GM12892 (cell line): ENCODE measurements at regions not wholly inside any gene's neighbourhood (a gene's known extent, or its start where the extent isn't known, plus 50 kb on each side); places are given as distances from the start of the nearest gene placed in this dataset.

Experiments used
- DNase-seq: peaks from one replicate; pipeline ENCODE4 v3.0.0; 2011; ENCODE audit not compliant: insufficient read length
- FAIRE-seq: peaks from 2 replicates; lab custom pipeline; 2011; peaks lifted over from hg19 to GRCh38; lab: Jason Lieb, UNC
- POLR2A ChIP-seq: IDR thresholded peaks from 2 replicates; pipeline ENCODE4 v1.6.1; 2011; ENCODE audit warnings: low read depth, low read length, control low read depth
- POLR2AphosphoS5 ChIP-seq: IDR thresholded peaks from 2 replicates; pipeline ENCODE4 v1.6.1; 2011; ENCODE audit warnings: low read depth, low read length, control low read depth
- TAF1 ChIP-seq: IDR thresholded peaks from 2 replicates; pipeline ENCODE4 v1.6.1; 2011; ENCODE audit warnings: low read depth, mild to moderate bottlenecking, control low read depth, low read length, borderline replicate concordance

- TF ChIP-seq TAF1 (no peak), POLR2AphosphoS5 (no peak), POLR2A (no peak)
- no peak for DNase-seq
- no peak for FAIRE-seq
These were observed 124.7 kb downstream of the NAV1 start for GRCh38 chr1:201663491-201664113.

GRCh38 chr1:201665036-201665435 lies 126.1 kb downstream of the NAV1 start:
- FAIRE-seq (no peak), DNase-seq (no peak)
- TF ChIP-seq TAF1 (no peak), POLR2AphosphoS5 (no peak), POLR2A (no peak)

GRCh38 chr1:201666102-201666501 lies 127.2 kb downstream of the NAV1 start:
- TF ChIP-seq POLR2A (no peak), TAF1 (no peak), POLR2AphosphoS5 (no peak)
- no peak for FAIRE-seq
- no peak for DNase-seq

GRCh38 chr1:201666645-201667044 lies 127.7 kb downstream of the NAV1 start:
- DNase-seq (no peak), FAIRE-seq (no peak)
- no peak for TF ChIP-seq POLR2AphosphoS5
- no peak for TF ChIP-seq POLR2A
- TF ChIP-seq TAF1, result no peak

GRCh38 chr1:201667479-201667878 lies 128.6 kb downstream of the NAV1 start:
- FAIRE-seq, result no peak
- no peak for DNase-seq

GRCh38 chr1:201670517-201670916 lies 131.6 kb downstream of the NAV1 start:
- FAIRE-seq, result no peak
- TF ChIP-seq POLR2A, result no peak
- no peak for TF ChIP-seq POLR2AphosphoS5
- TF ChIP-seq TAF1, result no peak
- no peak for DNase-seq

More at GRCh38 chr1:201667479-201667878, 128.6 kb downstream of the NAV1 start:
- TF ChIP-seq POLR2AphosphoS5 (no peak), TAF1 (no peak), POLR2A (no peak)

- DNase-seq (no peak), FAIRE-seq (no peak)
- TF ChIP-seq POLR2AphosphoS5 (no peak), TAF1 (no peak), POLR2A (no peak)
These were observed 133.8 kb downstream of the NAV1 start for GRCh38 chr1:201672685-201673084.

- FAIRE-seq (no peak), DNase-seq (no peak)
- no peak for TF ChIP-seq TAF1
- no peak for TF ChIP-seq POLR2AphosphoS5
- no peak for TF ChIP-seq POLR2A
These were observed 134.2 kb downstream of the NAV1 start for GRCh38 chr1:201673093-201673492.

- no peak for FAIRE-seq
- TF ChIP-seq POLR2A, result no peak
- no peak for TF ChIP-seq POLR2AphosphoS5
- TF ChIP-seq TAF1, result no peak
- DNase-seq, result no peak
These were observed 135.0 kb downstream of the NAV1 start for GRCh38 chr1:201673915-201674314.

GRCh38 chr1:201675143-201675542 lies 136.2 kb downstream of the NAV1 start:
- no peak for TF ChIP-seq TAF1
- no peak for TF ChIP-seq POLR2AphosphoS5
- TF ChIP-seq POLR2A, result no peak
- DNase-seq (no peak), FAIRE-seq (no peak)

- no peak for DNase-seq
- no peak for FAIRE-seq
- no peak for TF ChIP-seq TAF1
- TF ChIP-seq POLR2AphosphoS5, result no peak
- no peak for TF ChIP-seq POLR2A
These were observed 137.3 kb downstream of the NAV1 start for GRCh38 chr1:201676197-201676596.

- FAIRE-seq (no peak), DNase-seq (no peak)
- no peak for TF ChIP-seq POLR2AphosphoS5
- TF ChIP-seq TAF1, result no peak
- TF ChIP-seq POLR2A, result no peak
These were observed 137.7 kb downstream of the NAV1 start for GRCh38 chr1:201676641-201677040.
